ENCODE measurements at regions not wholly inside any gene's neighbourhood (a gene's known extent, or its start where the extent isn't known, plus 50 kb on each side); places are given as distances from the start of the nearest gene placed in this dataset.
"Not testable (repeated sequence)": the region's sequence is repeated elsewhere in the genome, so short reads cannot be mapped to it uniquely, and the experiment has no call there.

DNA sequence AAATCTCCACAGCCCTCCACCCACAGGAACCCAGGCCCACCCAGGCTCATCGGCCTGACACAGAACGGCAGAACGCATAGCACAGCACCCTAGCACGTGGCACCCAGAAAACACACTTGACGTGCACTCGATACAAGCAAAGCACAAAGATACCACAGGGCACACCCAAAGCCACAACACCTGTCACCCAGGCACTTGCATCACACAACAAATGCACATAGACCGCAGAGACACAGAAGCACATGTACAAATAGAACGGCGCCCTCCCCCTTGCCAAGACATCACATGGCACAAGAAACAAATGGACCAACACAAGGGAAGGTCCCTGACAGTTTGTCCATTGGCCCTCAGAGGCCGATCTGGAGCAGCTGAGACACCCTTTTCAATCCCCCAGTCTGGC is 147.7 kb upstream of the WSCD1 start:
- in situ Hi-C loops (cut with HindIII; ENCODE audit: low sequenced_read_pairs), result no loop called here
- H3K4me3 ChIP-seq (ENCODE audit: low read depth, low read length), result no peak overlapping the region
- TF ChIP-seq, protein P1, sequence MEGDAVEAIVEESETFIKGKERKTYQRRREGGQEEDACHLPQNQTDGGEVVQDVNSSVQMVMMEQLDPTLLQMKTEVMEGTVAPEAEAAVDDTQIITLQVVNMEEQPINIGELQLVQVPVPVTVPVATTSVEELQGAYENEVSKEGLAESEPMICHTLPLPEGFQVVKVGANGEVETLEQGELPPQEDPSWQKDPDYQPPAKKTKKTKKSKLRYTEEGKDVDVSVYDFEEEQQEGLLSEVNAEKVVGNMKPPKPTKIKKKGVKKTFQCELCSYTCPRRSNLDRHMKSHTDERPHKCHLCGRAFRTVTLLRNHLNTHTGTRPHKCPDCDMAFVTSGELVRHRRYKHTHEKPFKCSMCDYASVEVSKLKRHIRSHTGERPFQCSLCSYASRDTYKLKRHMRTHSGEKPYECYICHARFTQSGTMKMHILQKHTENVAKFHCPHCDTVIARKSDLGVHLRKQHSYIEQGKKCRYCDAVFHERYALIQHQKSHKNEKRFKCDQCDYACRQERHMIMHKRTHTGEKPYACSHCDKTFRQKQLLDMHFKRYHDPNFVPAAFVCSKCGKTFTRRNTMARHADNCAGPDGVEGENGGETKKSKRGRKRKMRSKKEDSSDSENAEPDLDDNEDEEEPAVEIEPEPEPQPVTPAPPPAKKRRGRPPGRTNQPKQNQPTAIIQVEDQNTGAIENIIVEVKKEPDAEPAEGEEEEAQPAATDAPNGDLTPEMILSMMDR (IDR thresholded peaks at IDR 0.05; ENCODE audit: low read depth, low read length), result no peak
- no peak for DNase-seq (ENCODE audit: low read depth, low spot score)

DNA sequence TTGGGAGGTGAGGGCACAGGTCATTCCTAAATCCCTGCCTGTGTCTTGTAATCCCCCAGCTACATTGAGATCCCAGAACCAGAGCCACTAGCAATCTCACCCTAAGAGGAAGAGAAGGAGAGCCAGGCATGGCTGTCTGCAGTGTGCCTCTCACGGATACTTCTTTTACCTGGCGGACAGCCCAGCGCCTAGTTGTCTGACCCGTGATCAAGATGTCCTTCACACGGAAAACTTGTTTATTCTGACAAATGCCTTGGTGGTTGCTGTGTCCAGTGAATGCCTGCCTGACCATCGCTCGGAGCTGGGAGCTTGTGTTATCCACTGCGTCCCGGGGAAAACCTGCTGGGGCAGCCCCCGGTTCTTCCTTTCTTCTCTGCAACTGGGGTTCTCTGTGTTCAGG is 140.5 kb upstream of the WSCD1 start:
- in situ Hi-C loops (cut with HindIII; ENCODE audit: low sequenced_read_pairs), result no loop called here
- no peak for DNase-seq (ENCODE audit: low read depth, low spot score)
- TF ChIP-seq, protein P1 (IDR thresholded peaks at IDR 0.05; ENCODE audit: low read depth, low read length), result no peak
- no peak overlapping the region for H3K4me3 ChIP-seq (ENCODE audit: low read depth, low read length)

DNA sequence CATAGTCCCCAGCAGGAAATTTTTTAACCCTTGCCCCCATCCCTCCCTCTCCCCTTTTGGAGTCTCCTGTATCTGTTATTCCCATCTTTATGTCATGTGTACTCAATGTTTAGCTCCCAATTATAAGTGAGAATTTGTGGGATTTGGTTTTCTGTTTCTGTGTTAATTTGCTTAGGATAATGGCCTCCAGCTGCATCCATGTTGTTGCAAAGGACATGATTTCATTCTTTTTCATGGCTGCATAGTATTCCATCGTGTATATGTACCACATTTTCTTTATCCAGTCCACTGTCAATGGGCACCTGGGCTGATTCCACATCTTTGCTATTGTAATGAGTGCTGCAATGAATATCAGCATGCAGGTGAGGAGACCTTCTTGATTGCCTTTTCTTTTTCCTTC is 139.6 kb upstream of the WSCD1 start:
- H3K4me3 ChIP-seq (ENCODE audit: low read depth, low read length); DNase-seq (ENCODE audit: low read depth, low spot score); in situ Hi-C loops (cut with HindIII; ENCODE audit: low sequenced_read_pairs): not testable (repeated sequence)

DNA sequence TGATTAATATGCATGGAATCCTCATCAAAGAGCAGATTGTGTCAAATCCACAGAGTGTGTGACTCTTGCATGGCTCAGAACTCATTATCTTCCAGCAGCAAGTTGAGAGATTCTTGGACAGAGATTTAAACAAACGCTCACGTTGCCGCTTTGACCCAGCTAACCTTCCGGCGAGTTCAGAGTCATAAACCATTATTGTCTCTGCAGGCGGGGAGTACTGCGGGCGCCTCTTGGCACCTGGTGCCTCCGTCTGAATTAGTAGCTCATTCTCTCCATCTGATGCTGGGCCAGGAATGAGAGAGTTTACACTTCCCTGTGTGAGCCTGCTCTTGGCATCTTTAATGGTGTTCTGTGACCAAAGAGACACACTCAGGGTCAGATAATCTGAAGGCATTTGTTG is 138.6 kb upstream of the WSCD1 start:
- in situ Hi-C loops (cut with HindIII; ENCODE audit: low sequenced_read_pairs), result no loop called here

DNA sequence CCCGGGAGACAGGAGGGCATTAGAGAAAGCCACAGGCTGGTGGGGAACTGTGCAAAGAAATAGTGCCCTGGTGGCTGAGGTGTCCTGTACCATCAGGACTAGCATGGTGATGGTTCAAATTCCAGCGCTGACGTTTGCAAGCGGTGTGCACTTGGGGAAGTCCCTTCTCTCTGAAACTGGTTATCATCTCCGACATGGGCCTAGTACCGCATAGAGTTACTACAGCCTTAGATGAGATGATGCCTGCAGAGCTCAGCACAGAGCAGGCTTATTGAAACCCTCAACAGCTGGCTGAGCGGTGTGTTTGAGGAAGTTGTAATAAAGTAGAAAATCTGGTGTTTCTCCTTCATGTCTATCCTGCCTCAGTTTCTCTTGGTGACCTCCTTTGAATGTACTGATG is 136.7 kb upstream of the WSCD1 start:
- H3K4me3 ChIP-seq (ENCODE audit: low read depth, low read length), result no peak overlapping the region
- TF ChIP-seq, protein P1 (IDR thresholded peaks at IDR 0.05; ENCODE audit: low read depth, low read length), result no peak
- in situ Hi-C loops (cut with HindIII; ENCODE audit: low sequenced_read_pairs), result no loop called here
- no peak for DNase-seq (ENCODE audit: low read depth, low spot score)

More for the DNA sequence above, 138.6 kb upstream of the WSCD1 start:
- DNase-seq (ENCODE audit: low read depth, low spot score), result no peak
- TF ChIP-seq, protein P1 (IDR thresholded peaks at IDR 0.05; ENCODE audit: low read depth, low read length), result no peak
- H3K4me3 ChIP-seq (ENCODE audit: low read depth, low read length), result no peak overlapping the region

DNA sequence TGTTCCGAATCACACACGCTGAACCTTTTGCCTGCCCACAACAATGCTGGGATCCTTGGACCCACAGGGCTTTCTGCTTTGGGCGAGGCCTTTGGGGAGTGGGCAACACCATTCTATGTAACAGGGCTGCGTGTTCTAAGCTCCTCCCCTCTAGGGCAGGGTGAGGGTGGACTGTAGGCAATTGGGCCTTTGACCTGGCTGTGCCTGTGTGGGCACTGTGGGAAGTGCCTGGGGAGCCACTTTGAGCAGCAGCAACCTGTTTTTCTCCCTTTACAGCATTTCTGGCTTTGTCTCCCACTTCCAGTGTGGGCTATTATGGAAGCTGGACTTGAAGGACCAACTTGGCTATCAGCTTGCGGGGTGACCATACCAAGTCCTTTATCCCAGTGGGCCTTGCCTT is 128.9 kb upstream of the WSCD1 start:
- no peak for DNase-seq (ENCODE audit: low read depth, low spot score)
- in situ Hi-C loops (cut with HindIII; ENCODE audit: low sequenced_read_pairs), result no loop called here
- TF ChIP-seq, protein P1 (IDR thresholded peaks at IDR 0.05; ENCODE audit: low read depth, low read length), result no peak
- H3K4me3 ChIP-seq (ENCODE audit: low read depth, low read length), result no peak overlapping the region

DNA sequence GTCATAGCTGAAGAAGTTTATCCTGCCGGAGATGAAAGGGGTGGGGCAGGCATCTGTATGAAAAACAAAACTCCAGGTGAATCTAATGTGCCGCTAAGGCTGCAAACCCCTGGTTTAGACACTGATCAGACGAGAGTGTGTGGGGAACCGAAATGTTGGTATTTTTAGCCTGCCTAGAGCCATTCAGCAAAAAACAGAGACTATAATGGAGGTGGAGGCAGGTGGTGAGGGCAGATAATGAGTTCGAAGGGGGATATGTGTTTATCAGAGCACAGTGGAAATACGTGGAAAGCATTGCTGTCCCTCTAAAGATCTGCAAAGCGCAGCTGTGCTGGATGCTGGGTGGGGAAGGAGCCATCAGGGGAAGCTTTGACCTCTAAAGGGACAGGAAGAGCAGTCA is 127.5 kb upstream of the WSCD1 start:
- in situ Hi-C loops (cut with HindIII; ENCODE audit: low sequenced_read_pairs), result no loop called here
- DNase-seq (ENCODE audit: low read depth, low spot score), result no peak
- no peak overlapping the region for H3K4me3 ChIP-seq (ENCODE audit: low read depth, low read length)
- TF ChIP-seq, protein P1 (IDR thresholded peaks at IDR 0.05; ENCODE audit: low read depth, low read length), result no peak

Data from astrocyte of the spinal cord (primary cell).